NB4 (cell line): ENCODE measurements at regions not wholly inside any gene's neighbourhood (a gene's known extent, or its start where the extent isn't known, plus 50 kb on each side); places are given as distances from the start of the nearest gene placed in this dataset.

ENCODE experiments used
- MYC ChIP-seq: IDR thresholded peaks from 2 replicates; pipeline ENCODE4 v1.6.1; 2011; ENCODE audit warnings: low read depth, low read length
- POLR2A ChIP-seq: IDR thresholded peaks from 2 replicates; pipeline ENCODE4 v1.6.1; 2011; ENCODE audit warnings: mild to moderate bottlenecking; ENCODE audit not compliant: insufficient read length; ENCODE audit errors: extremely low read depth

DNA sequence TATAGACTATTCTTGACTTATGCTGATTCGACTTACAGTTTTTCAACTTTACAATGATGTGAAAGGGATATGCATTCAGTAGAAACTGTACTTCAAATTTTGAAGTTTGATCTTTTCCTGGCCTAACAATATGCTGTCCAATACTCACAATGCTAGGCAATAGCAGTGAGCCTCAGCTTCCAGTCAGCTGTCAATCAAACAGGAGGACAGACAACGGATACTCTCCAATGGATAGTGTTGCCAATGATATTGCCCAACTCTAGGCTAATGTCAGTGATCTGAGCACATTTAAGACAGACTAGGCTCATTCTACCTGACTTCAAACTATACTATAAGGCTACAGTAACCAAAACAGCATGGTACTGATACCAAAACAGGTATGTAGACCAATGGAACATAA, 55.0 kb upstream of the ZNF280D start:
- TF ChIP-seq MYC (no peak), POLR2A (no peak)
